ENCODE measurements at regions not wholly inside any gene's neighbourhood (a gene's known extent, or its start where the extent isn't known, plus 50 kb on each side); places are given as distances from the start of the nearest gene placed in this dataset.

- TF ChIP-seq ZBTB33 (IDR thresholded peaks at IDR 0.05): no peak
- TF ChIP-seq FOXA2 (IDR thresholded peaks at IDR 0.05): no peak
These were observed 451.5 kb downstream of the FBXO15 start (continued) for GRCh38 chr18:73696171-73696570.

GRCh38 chr18:73693091-73693490 lies 454.5 kb downstream of the FBXO15 start:
- Histone ChIP-seq H3K4me3 (ENCODE audit: low read depth in 1 of 3, low read length in 3 of 3) (no peak overlapping the region), H3K36me3 (ENCODE audit: control insufficient read depth in 4 of 4, insufficient read depth in 3 of 4, low read depth in 1 of 4, low read length in 3 of 4) (no peaks in the 10 kb centered on the region), H3K9me3 (ENCODE audit: control insufficient read depth in 4 of 4, low read length in 3 of 4) (no peaks in the 10 kb centered on the region), H3K27me3 (ENCODE audit: control insufficient read depth in 4 of 4, insufficient read depth in 4 of 4, low read length in 3 of 4) (peaks cover 0 to 3% (median 0%) of the 10 kb centered on the region in 4 donors), H3K4me1 (ENCODE audit: control insufficient read depth in 4 of 4, insufficient read depth in 4 of 4, low read length in 3 of 4) (no peaks in the 10 kb centered on the region), H3K9ac (ENCODE audit: low read depth in 1 of 2, low read length in 2 of 2) (no peak overlapping the region), H3K27ac (ENCODE audit: low read depth in 1 of 2, low read length in 2 of 2) (no peak overlapping the region)
- 77% methylated on average over 1 of the region's 1 CpG for WGBS
- DNase-seq (ENCODE audit: low spot score): no peak
- TF ChIP-seq HNF4A (conservative IDR thresholded peaks at IDR 0.05) (no peak), SP1 (IDR thresholded peaks at IDR 0.05) (no peak), ZBTB33 (IDR thresholded peaks at IDR 0.05) (no peak), RXRA (IDR thresholded peaks at IDR 0.05) (no peak), CTCF (IDR thresholded peaks at IDR 0.05; ENCODE audit: low read depth, low read length, missing input control) (no peak), ATF3 (IDR thresholded peaks at IDR 0.05) (no peak), YY1 (IDR thresholded peaks at IDR 0.05) (no peak), NR2F2 (IDR thresholded peaks at IDR 0.05) (no peak), HNF4G (IDR thresholded peaks at IDR 0.05) (no peak), GABPA (IDR thresholded peaks at IDR 0.05 in 1 of 2, conservative IDR thresholded peaks at IDR 0.05 in 1 of 2) (no peak), RAD21 (IDR thresholded peaks at IDR 0.05) (no peak), MAX (IDR thresholded peaks at IDR 0.05) (no peak), REST (IDR thresholded peaks at IDR 0.05) (no peak), FOXA1 (IDR thresholded peaks at IDR 0.05) (no peak), FOXA2 (IDR thresholded peaks at IDR 0.05) (no peak), TAF1 (conservative IDR thresholded peaks at IDR 0.05) (no peak), JUND (IDR thresholded peaks at IDR 0.05) (no peak)

Measured in liver (tissue), 8 donors.